ENCODE measurements at regions not wholly inside any gene's neighbourhood (a gene's known extent, or its start where the extent isn't known, plus 50 kb on each side); places are given as distances from the start of the nearest gene placed in this dataset.

DNA sequence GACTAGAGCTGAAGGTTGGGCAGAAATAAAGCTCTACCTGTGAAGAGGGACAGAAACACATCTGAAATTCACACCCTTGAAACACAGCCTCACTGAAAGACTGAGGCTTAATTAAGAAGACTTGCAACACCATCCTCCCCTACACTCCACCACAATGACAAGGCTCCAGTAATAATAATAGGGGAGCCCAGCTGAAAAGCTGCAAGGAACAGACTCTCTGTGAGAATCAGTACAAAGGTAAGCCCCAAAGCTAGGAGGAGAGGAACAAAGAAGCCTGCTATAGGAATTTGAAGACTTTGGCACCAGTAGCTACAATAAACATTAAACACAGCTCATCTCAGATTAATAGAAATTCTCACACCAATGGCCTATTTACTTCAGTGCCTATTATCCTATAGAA lies 176.9 kb downstream of the FAT3 start:
- no peak for DNase-seq
- Mint-ChIP-seq H3K27ac (no peak overlapping the region), H3K27me3 (no peaks in the 10 kb centered on the region), H3K36me3 (no peaks in the 10 kb centered on the region), H3K4me1 (no peaks in the 10 kb centered on the region), H3K4me3 (no peak overlapping the region), H3K9me3 (ENCODE audit: low read depth) (no peaks in the 10 kb centered on the region)
- CTCF ChIA-PET = interaction anchor here (0.7 kb wide), 1 partner anchor 11 kb away, joined by 3 read pairs; no protein-coding TSS in a partner anchor
- ATAC-seq = no peak

DNA sequence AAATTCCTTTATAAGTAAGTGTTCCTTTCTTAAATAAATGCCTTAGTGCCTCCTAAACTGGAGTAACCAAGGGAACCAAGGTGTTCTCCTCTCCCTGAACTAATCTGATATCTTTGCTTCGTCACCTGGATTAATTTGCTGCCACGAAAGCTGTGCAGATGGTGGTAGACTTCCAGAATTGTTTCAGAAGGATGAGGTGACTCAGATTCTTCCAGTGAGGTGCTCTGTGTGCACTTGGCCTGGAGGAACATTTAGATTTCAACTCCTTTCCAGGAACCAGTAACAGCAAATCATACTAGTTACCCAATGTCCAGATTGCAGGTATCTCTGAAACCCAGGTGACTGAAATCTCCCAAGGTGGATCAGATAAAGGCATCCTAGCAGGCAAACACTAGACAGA lies 181.9 kb downstream of the FAT3 start:
- DNase-seq (no peak), ATAC-seq (no peak)
- no peaks in the 10 kb centered on the region for H3K27me3 Mint-ChIP-seq
- H3K4me1 Mint-ChIP-seq = no peaks in the 10 kb centered on the region
- no peak overlapping the region for H3K27ac Mint-ChIP-seq
- H3K4me3 Mint-ChIP-seq = no peak overlapping the region
- CTCF ChIA-PET = no interaction called here
- peaks cover 2% of the 10 kb centered on the region for H3K9me3 Mint-ChIP-seq (ENCODE audit: low read depth)
- no peaks in the 10 kb centered on the region for H3K36me3 Mint-ChIP-seq

DNA sequence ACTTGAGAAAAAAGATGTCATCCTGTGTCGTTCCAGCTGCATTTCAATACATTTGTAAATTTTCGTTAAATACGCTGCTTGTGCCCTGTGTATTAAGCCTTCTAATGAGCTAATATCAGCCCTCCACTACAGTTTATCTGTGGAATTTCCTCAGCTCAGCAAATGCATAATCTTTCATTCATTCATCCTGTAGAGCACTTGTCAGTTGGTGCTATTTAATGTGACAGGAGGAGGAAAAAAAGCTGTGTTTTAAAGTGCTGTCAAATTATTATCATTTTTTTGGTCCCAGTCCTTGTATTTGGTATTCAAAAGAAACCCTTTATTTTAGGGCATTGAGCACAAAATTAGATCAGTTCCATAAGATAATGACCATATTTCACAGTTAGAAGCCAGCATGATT lies 184.7 kb downstream of the FAT3 start:
- H3K27me3 Mint-ChIP-seq = no peaks in the 10 kb centered on the region
- H3K27ac Mint-ChIP-seq = no peak overlapping the region
- DNase-seq (no peak), ATAC-seq (no peak)
- no peaks in the 10 kb centered on the region for H3K36me3 Mint-ChIP-seq
- no peak overlapping the region for H3K4me3 Mint-ChIP-seq
- no peaks in the 10 kb centered on the region for H3K4me1 Mint-ChIP-seq
- H3K9me3 Mint-ChIP-seq (ENCODE audit: low read depth) = peaks cover 2% of the 10 kb centered on the region
- CTCF ChIA-PET = no interaction called here

DNA sequence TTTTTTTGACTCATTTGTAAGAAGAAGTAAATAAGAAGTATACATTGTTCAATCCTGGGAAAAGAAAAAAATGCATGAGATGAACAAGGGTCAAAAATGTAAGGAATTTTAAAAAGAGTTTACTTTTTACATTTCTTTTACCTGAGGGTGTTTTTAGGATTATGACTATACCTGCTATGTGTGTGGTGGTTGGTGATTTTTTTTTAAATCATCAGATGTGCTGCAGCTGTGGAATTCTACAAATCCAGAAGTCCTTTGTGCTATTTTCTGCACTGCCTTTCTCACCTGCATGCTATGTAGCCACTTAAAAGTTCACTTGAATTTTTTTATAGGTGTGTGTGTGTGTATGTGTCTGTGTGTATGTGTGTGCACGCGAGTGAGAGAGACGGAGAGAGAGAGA lies 185.3 kb downstream of the FAT3 start:
- Mint-ChIP-seq H3K27ac (no peak overlapping the region), H3K9me3 (ENCODE audit: low read depth) (peaks cover 2% of the 10 kb centered on the region), H3K4me1 (no peaks in the 10 kb centered on the region), H3K36me3 (no peaks in the 10 kb centered on the region), H3K4me3 (no peak overlapping the region), H3K27me3 (no peaks in the 10 kb centered on the region)
- DNase-seq = no peak
- no peak for ATAC-seq
- CTCF ChIA-PET = no interaction called here

DNA sequence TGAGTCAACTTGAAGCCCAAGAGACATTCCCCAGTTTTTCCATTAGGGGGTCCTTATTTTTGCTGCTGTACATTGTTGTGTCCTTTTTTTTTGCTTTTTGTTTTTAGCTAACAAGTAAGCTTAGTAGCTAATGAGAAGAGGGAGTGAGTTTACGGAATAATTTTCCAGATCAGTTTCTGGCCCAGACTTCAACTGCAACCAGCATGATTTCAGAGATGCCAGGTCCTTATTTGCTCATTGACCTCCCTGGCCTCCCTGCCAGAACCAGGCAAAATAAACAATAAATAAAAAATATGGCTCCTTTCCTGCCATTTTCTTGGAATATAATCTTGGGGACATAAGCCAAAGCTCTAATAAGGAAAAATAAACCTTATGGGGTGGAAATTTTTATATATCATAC lies 185.9 kb downstream of the FAT3 start:
- Mint-ChIP-seq H3K4me3 (no peak overlapping the region), H3K36me3 (no peaks in the 10 kb centered on the region), H3K4me1 (no peaks in the 10 kb centered on the region), H3K27me3 (no peaks in the 10 kb centered on the region), H3K27ac (no peak overlapping the region), H3K9me3 (ENCODE audit: low read depth) (peaks cover 2% of the 10 kb centered on the region)
- ATAC-seq (no peak), DNase-seq (no peak)
- CTCF ChIA-PET = no interaction called here

DNA sequence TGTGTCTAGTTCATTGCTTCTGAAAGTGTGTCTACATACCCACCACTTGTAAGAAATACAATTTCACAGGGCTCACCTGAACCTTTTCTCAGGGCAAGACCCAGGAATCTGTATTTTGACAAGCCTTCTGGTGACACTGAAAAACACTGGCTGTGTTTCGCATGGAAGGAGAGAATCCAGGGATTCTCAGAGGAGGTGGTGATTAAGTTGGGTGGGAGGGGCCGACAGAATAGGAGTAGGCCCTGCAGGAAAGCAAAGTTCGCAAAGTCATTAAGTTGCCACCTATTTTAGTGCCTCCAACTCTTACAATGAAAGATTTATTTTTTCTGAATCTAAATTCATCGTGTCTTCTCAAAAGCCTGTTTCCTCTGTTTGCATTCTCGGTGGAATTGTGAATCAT lies 186.8 kb downstream of the FAT3 start:
- Mint-ChIP-seq H3K9me3 (ENCODE audit: low read depth) (peaks cover 2% of the 10 kb centered on the region), H3K36me3 (no peaks in the 10 kb centered on the region), H3K27ac (no peak overlapping the region), H3K4me3 (no peak overlapping the region), H3K4me1 (no peaks in the 10 kb centered on the region), H3K27me3 (no peaks in the 10 kb centered on the region)
- no peak for DNase-seq
- CTCF ChIA-PET = no interaction called here
- ATAC-seq = no peak

DNA sequence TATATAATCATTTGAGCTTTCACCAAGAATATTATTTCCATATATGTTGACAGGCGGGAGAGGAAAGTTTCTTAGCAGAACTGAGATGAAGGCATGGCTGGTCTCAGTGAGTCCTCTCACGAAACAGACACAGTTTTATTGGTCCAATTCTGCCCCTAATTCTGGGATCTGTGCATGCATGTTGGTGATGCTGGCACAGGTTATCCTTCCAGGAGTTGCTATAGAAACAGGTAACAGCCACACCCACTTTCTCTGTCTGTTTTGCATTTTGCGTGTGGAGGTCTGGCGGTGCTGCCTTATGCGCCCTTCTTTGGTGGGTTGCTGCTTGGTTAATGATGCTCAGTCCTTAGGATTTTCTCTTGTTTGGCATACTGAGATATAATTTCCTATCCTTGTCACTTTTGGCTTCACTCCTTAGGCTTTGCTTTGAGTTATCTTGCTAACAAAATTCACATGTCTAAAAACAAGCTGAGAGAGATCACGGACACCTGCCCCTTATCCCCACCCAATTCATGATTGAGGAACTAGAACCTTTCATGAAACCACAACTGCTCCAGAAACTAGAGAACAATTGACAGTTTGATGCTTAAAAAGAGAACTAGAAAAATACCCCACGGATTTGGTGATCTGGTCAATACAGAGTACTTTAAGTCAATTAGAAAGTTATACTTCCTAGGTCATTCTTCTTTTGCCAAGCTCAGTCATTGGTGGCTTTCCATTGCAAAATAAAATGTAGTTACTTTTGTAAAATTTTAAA lies 189.3 kb downstream of the FAT3 start:
- CTCF ChIA-PET = no interaction called here
- H3K36me3 Mint-ChIP-seq = no peaks in the 10 kb centered on the region
- no peaks in the 10 kb centered on the region for H3K4me1 Mint-ChIP-seq
- no peaks in the 10 kb centered on the region for H3K27me3 Mint-ChIP-seq
- H3K9me3 Mint-ChIP-seq (ENCODE audit: low read depth) = no peaks in the 10 kb centered on the region
- H3K4me3 Mint-ChIP-seq = no peak overlapping the region
- no peak for ATAC-seq
- no peak for DNase-seq
- no peak overlapping the region for H3K27ac Mint-ChIP-seq

DNA sequence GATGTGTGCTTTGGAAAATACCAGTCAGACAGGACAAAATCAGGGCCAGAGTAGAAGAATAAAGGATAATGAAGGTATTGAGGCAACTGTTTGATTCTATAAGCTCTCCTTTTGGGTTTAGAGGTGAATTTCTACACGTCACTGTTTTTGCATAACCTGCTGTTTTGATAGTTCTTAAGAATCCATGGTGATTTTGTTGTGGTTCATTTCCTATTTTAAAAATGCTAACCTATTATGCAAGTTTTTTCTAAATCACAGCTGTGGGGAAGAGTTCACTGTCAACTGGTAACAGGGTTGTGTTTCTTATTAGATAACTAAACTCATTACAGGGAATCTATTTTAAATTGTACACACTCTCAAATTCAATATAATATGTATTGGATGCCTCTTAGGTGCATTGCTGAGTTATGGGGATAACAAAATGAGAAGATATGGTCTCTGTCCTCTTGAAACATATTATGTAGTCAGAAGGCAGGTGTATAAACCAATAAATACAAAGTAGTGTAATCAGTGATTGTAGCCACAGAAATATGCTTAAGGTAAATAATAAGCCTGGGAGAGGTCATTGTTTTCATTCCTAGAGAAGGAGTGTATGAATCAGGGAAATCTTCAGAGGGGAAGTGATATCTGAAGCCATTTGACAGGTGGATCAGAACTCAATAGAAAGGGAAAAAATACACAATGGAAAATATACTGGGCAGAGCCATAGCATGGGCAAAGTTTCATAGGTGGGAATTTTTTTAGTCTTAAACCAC lies 192.5 kb downstream of the FAT3 start:
- no peaks in the 10 kb centered on the region for H3K9me3 Mint-ChIP-seq (ENCODE audit: low read depth)
- CTCF ChIA-PET = no interaction called here
- no peaks in the 10 kb centered on the region for H3K4me1 Mint-ChIP-seq
- no peak overlapping the region for H3K27ac Mint-ChIP-seq
- H3K4me3 Mint-ChIP-seq = no peak overlapping the region
- DNase-seq (no peak), ATAC-seq (no peak)
- H3K36me3 Mint-ChIP-seq = no peaks in the 10 kb centered on the region
- no peaks in the 10 kb centered on the region for H3K27me3 Mint-ChIP-seq

DNA sequence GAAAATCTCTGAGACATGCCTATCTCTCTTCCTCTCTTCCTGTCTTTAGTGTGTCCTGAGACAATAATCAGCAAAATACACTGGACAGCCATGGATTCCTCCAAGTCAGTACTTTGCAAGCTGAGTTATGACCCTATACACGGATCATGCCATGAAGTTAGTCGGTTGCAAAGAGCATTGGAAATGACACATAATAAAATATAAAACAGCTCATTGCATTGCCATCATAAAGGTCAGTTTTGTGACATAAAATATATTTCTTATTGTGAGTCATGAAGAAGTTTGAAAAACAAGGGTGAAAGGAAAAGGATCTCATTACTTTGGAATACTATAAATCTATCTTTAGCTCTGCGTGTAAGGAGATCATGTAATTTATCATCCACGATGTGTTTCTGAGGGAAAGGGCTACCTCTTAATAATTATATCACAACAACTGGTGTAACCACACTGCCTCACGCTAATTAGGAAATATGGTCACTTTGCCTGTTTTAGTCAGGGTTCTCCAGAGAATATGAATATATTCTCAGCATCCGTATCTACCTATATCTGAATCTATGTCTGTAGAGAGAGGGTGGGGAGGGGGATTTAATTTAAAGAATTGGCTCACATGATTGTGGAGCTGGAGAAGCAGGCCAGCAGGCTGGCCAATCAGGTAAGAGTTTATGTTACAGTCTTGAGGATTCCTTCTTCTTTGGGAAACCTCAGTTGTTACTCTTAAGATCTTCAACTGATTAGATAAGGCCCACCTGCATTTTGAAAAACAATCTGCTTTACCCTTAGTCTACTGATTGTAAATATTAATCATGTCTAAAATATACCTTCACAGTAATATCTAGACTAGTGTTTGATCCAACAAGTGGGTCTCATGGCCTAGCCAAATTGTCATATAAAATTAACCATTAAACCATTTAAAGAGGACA lies 198.8 kb downstream of the FAT3 start:
- H3K4me3 Mint-ChIP-seq = no peak overlapping the region
- DNase-seq (no peak), ATAC-seq (no peak)
- H3K27ac Mint-ChIP-seq = no peak overlapping the region
- no peaks in the 10 kb centered on the region for H3K36me3 Mint-ChIP-seq
- no peaks in the 10 kb centered on the region for H3K27me3 Mint-ChIP-seq
- CTCF ChIA-PET = no interaction called here
- no peaks in the 10 kb centered on the region for H3K4me1 Mint-ChIP-seq
- peaks cover 2% of the 10 kb centered on the region for H3K9me3 Mint-ChIP-seq (ENCODE audit: low read depth)

DNA sequence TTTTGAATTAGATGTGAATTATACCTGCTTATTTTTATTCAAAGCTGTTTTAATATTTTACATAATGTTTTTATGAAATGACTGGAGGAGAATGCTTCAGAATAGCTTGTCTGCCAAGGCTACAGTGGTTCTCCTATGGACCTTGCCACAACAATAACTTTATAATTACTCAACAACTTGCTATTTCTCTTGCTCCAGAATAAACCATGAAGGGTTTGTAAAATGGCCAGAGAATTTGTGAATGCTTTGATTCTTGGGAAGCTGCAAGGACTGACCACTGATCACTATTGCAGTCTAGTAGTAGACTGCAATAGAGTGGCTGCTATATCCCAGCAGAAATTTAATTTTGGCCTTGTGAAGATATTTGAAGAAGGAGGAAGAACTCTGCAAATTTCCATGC lies 199.7 kb downstream of the FAT3 start:
- H3K4me1 Mint-ChIP-seq = no peaks in the 10 kb centered on the region
- no peak for ATAC-seq
- H3K4me3 Mint-ChIP-seq = no peak overlapping the region
- no peaks in the 10 kb centered on the region for H3K27me3 Mint-ChIP-seq
- H3K36me3 Mint-ChIP-seq = no peaks in the 10 kb centered on the region
- DNase-seq = no peak
- H3K9me3 Mint-ChIP-seq (ENCODE audit: low read depth) = peaks cover 2% of the 10 kb centered on the region
- no peak overlapping the region for H3K27ac Mint-ChIP-seq
- CTCF ChIA-PET = no interaction called here

DNA sequence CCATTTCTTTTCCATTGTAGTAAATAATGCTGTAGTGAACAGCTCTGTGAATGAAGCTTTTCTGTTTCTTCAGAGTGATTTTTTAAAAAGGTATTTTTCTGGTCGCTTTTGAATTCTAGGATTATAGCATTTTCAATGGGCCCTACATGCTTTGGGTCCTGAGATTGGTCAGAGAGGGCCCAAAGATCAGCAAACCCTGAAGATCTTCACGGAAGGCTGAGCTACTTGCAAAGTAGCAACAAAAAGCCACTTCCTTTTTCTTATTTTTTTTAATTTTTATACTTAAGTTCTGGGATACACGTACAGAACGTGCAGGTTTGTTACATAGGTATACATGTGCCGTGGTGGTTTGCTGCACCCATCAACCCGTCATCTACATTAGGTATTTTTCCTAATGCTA lies 200.5 kb downstream of the FAT3 start:
- Mint-ChIP-seq H3K36me3 (no peaks in the 10 kb centered on the region), H3K27ac (no peak overlapping the region), H3K4me3 (no peak overlapping the region), H3K4me1 (no peaks in the 10 kb centered on the region), H3K9me3 (ENCODE audit: low read depth) (peaks cover 2% of the 10 kb centered on the region), H3K27me3 (no peaks in the 10 kb centered on the region)
- CTCF ChIA-PET = no interaction called here
- ATAC-seq = no peak
- no peak for DNase-seq

DNA sequence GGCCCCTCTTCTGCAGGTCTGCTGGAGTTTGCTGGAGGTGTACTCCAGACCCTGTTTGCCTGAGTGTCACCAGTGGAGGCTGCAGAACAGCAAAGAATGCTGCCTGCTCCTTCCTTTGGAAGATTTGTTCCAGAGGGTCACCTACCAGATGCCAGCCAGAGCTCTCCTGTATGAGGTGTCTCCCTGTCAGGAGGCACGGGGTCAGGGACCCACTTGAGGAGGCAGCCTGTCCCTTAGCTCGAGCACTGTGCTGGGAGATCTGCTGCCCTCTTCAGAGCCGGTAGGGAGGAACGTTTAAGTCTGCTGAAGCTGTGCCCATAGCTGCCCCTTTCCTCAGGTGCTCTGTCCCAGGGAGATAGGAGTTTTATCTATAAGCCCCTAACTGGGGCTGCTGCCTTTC lies 207.9 kb downstream of the FAT3 start:
- DNase-seq (no peak), ATAC-seq (no peak)
- Mint-ChIP-seq H3K4me1 (no peaks in the 10 kb centered on the region), H3K27me3 (no peaks in the 10 kb centered on the region), H3K27ac (no peak overlapping the region), H3K4me3 (no peak overlapping the region), H3K36me3 (no peaks in the 10 kb centered on the region), H3K9me3 (ENCODE audit: low read depth) (peaks cover 5% of the 10 kb centered on the region)
- CTCF ChIA-PET = no interaction called here

DNA sequence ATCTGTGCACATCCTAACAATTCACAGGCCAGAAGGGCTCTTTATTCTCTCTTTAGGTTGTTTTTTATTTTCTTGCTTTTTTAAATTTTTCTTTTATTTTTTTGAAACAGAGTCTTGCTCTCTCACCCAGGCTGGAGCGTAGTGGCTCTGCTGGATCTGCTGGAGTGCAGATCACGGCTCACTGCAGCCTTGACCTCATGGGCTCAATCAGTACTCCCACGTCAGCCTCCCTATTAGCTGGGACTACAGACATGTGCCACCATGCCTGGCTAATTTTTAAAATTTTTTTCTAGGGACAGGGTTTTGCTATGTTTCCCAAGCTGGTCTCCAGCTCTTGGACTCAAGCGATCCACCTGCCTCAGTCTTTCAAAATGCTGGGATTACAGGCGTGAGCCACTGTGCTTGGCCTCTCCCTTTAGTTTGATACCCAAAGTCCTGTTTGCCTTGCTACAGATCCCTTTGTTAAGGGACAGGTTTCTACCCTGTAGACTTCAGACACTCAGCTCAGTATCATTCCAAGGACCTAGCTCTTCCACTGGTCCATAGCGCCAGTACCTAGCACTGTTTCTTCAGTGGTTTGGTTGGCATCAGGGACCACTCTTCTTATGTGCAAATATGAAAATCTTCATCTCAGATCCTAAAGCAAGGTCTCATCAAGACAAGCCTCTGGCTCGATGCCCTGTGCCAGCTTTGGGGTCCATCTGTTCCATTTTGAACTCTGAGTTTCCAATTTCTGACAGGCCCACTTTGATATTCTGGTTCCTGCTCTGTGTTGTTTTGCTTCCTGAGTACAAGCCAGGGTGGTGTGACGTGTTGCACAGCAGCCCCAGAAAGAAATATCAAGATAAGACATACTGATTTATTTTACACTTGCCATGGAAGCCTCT lies 211.7 kb downstream of the FAT3 start:
- CTCF ChIA-PET = no interaction called here
- H3K27ac Mint-ChIP-seq = no peak overlapping the region
- H3K4me1 Mint-ChIP-seq = no peaks in the 10 kb centered on the region
- DNase-seq (no peak), ATAC-seq (no peak)
- H3K4me3 Mint-ChIP-seq = no peak overlapping the region
- H3K27me3 Mint-ChIP-seq = no peaks in the 10 kb centered on the region
- no peaks in the 10 kb centered on the region for H3K36me3 Mint-ChIP-seq
- peaks cover 3% of the 10 kb centered on the region for H3K9me3 Mint-ChIP-seq (ENCODE audit: low read depth)
